HG03442 (cell line): ENCODE measurements at regions not wholly inside any gene's neighbourhood (a gene's known extent, or its start where the extent isn't known, plus 50 kb on each side); places are given as distances from the start of the nearest gene placed in this dataset.
"Not testable (repeated sequence)": the region's sequence is repeated elsewhere in the genome, so short reads cannot be mapped to it uniquely, and the experiment has no call there.

Experiments
- ATAC-seq: cut with Tn5 transposase; IDR thresholded peaks from one replicate; pipeline ENCODE4 v1.9.1; 2021; ENCODE audit warnings: mild to moderate bottlenecking, moderate library complexity; ENCODE audit not compliant: unreplicated experiment

DNA sequence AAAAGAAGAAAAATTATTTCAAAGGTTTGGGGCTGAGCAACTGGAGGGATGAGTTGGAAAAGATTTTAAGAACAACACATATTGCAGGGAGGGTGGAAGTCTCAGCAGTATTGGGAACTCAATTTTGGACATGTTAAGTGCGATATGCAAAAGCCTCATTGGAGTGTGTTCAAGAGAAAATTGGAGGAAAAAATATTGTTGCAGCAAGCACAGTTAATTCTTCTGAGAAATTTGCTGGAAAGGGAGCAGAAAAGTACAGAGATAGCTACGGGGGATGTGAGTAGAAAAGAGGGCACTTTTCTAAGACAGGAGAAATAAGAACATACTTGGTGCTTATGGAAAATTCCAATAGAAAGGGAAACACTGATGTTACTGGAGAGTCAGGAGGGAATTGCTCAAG, 59.8 kb upstream of the MAGI2 start:
- ATAC-seq = no peak

DNA sequence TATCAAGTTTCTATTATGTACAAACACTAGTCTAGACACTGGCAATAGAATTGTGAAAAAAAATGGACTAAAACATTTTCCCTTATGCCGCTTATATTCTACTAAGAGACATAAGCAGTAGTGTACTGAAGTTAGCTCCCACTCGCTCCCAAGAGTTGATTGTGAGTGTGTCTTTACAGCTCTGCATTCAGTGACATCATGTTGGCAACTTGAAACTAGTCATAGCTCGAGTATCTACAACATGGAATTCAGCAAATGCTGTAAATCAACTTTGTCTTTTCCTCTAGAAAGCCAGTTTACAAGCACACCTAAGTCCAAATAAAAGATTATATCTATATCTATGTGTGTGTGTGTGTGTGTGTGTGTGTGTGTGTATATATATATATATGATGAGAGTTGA, 58.8 kb upstream of the MAGI2 start:
- no peak for ATAC-seq

DNA sequence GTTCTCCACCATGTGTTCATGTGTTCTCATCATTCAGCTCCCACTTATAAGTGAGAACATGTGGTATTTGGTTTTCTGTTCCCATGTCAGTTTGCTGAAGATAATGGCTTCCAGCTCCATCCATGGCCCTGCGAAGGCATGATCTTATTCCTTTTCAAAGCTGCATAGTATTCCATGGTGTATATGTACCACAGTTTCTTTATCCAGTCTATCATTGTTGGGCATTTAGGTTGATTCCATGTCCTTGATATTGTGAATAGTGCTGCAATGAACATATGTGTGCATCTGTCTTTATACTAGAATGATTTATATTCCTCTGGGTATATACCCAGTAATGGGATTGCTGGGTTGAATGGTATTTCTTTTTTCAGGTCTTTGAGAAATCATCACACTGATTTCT, 57.6 kb upstream of the MAGI2 start:
- ATAC-seq = not testable (repeated sequence)

DNA sequence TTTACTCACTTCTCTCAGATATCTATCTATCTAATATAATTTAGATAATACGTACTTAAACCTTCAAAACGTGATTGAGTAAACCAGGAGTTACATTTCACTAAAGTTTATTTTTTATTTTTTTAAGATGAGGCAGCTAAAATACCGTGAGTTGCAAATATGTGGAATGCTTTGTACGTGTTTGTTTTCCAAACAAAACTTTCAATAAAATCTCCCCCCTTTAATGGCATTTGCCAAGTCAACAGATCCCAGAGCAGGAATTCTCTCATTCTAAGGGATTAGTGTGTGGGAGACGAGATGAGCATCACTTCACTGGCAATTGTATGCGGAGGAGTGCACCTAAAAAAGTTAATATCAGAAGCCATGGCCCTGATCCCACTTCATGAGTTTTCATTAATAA, 53.7 kb upstream of the MAGI2 start:
- ATAC-seq = no peak

DNA sequence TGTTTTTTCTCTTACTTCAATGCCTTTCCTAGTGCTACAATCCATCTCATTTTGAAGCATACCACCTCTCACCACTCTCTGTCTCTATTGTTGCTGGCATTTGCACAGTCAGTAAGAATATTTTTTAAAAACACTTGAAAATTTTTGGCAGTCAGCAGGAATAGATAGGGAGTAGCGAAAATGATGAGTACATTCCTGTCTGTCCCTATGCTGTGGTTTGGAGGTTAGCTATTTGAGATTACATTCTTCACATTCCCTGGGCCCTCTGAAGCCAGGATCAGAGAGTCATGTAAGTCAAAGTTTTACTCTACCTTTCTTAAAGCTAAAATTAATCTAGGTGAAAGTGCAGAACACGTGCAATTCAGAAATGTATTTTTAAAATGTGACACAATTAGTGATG, 53.0 kb upstream of the MAGI2 start:
- ATAC-seq = no peak

DNA sequence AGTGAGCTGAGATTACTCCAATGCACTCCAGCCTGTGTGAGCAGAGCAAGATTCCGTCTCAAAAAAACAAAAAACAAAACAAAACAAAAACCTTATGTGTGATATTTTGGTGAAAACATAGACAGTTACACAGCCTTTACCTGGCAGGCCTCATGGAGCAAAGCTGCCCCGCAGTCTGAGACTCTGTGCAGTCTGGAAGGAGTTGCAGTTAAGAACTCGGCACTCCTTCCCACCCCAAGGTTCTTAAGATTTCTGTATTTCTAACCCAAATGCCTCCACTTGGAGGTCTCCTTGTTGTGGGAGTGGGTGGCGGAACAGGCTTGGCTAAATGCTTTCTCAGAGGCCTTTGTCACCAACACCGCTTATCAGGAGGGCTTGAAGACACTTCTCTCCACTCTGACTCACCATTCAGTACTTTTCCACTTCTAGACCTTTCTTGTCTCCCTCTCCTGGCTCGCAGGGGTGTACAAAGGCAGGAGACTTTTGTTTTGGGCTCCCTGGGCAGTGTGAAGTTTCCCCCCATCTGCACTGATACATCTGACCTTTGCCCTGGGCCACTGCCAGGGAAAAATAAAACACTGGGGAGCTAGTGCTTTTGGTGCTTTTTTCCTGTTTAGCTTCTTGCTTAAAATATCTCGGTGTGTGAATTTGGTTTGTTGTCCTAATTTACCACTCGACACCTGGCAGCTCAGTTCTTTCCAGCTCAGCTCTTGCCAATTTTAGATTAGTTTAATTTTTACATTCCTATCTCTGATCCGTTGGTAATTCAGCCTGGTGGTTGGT, 51.3 kb upstream of the MAGI2 start:
- ATAC-seq = no peak
